CD4-positive, CD25-positive, alpha-beta regulatory T cell (primary cell): ENCODE measurements at regions not wholly inside any gene's neighbourhood (a gene's known extent, or its start where the extent isn't known, plus 50 kb on each side); places are given as distances from the start of the nearest gene placed in this dataset.
A peak's percentile ranks its signal among the peaks of the same experiment; 100 is the strongest.

Source experiments
- ATAC-seq, 2 donors: fragments of 150-1000 bp; cut with Tn5 transposase; one replicate each; pipeline ENCODE4 v1.10.0; 2021; ENCODE audit warnings: low read depth in 2 of 2, moderate number of reproducible peaks in 2 of 2, moderate library complexity in 1 of 2
- DNase-seq, 3 donors: peaks; one replicate each; pipeline versions ENCODE4 v3.0.0 to v3.0.0-alpha.2; 2012 to 2022; ENCODE audit warnings: mixed read lengths in 1 of 3
- H3K27ac ChIP-seq: one replicate; pipeline ENCODE4 v1.7.0; 2013; ENCODE audit warnings: mild to moderate bottlenecking, low read length; ENCODE audit not compliant: insufficient read depth, poor library complexity, severe bottlenecking
- H3K27me3 ChIP-seq: one replicate; pipeline ENCODE4 v1.7.0; 2013; ENCODE audit warnings: low read length; ENCODE audit not compliant: control insufficient read depth, insufficient read depth
- H3K36me3 ChIP-seq: one replicate; pipeline ENCODE4 v1.7.0; 2013; ENCODE audit warnings: mild to moderate bottlenecking, low read length, moderate library complexity; ENCODE audit not compliant: control insufficient read depth, insufficient read depth
- H3K4me1 ChIP-seq: 2 replicates; pipeline ENCODE4 v1.7.0; 2013; ENCODE audit warnings: mild to moderate bottlenecking, low read length; ENCODE audit not compliant: insufficient read depth, control insufficient read depth, poor library complexity, severe bottlenecking
- H3K4me3 ChIP-seq: one replicate; pipeline ENCODE4 v1.7.0; 2013; ENCODE audit warnings: low read depth, mild to moderate bottlenecking, low read length, moderate library complexity
- H3K9me3 ChIP-seq, 2 experiments: 1 replicate in 1 of 2; 2 replicates in 1 of 2; pipeline ENCODE4 v1.7.0; 2013; ENCODE audit warnings: low read length in 2 of 2, mild to moderate bottlenecking in 1 of 2, moderate library complexity in 1 of 2; ENCODE audit not compliant: control insufficient read depth in 2 of 2
- H3K27ac Mint-ChIP-seq, 3 donors: one replicate each; pipeline ENCODE4 v1.8.0; 2020 to 2022; ENCODE audit warnings: mild to moderate bottlenecking in 3 of 3, mixed read lengths in 3 of 3, moderate library complexity in 2 of 3
- H3K27me3 Mint-ChIP-seq: one replicate; pipeline ENCODE4 v1.8.0; 2022; ENCODE audit warnings: mild to moderate bottlenecking, mixed read lengths
- H3K36me3 Mint-ChIP-seq: one replicate; pipeline ENCODE4 v1.8.0; 2020; ENCODE audit warnings: mixed read lengths
- H3K4me1 Mint-ChIP-seq, 4 donors: one replicate each; pipeline ENCODE4 v1.8.0; 2020 to 2022; ENCODE audit warnings: mixed read lengths in 4 of 4, mild to moderate bottlenecking in 1 of 4
- H3K4me3 Mint-ChIP-seq, 4 donors: one replicate each; pipeline ENCODE4 v1.8.0; 2020 to 2022; ENCODE audit warnings: mild to moderate bottlenecking in 4 of 4, mixed read lengths in 4 of 4, moderate library complexity in 3 of 4
- H3K9me3 Mint-ChIP-seq, 7 donors: one replicate each; pipeline ENCODE4 v1.8.0; 2020 to 2022; ENCODE audit warnings: mixed read lengths in 7 of 7, mild to moderate bottlenecking in 3 of 7, moderate library complexity in 2 of 7

DNA sequence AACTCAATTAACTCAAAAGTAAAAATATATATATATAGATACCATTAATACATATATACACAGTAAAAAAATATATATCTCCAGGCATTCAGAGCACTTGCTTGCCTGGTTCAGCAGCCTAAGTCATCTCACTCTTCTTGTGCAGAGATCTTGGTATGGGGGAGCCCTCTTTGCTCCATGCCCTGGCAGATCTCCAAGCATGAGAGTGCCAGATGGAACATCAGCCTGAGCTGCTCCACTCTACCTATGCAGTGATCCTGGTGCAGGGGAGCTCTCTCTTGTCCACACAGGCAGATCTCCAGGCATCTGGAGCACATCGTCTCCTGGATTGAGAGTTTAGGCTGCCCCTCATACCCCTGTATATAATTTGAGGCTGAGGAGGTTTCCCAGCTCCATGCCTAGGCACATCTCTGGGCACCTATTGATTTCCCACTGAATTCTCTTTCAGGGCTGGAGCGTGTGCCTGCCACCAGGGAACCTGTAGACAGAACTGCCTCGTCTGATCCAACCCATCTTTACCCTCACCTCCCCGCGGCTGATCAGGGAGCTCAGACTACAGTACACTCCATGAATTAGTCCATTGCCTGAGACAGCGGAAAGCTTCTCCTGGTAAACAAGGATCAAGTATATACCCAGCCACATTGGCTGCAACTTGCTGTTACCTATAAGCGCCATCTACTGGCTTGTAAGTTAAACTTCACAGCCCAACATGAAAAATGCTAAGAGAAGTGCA lies 342.4 kb upstream of the GRIA1 start:
- Histone ChIP-seq H3K36me3 (no peaks in the 10 kb centered on the region), H3K9me3 (peaks cover 3 to 4% of the 10 kb centered on the region in 2 experiments), H3K4me3 (no peak overlapping the region), H3K27ac (no peak overlapping the region), H3K27me3 (no peaks in the 10 kb centered on the region), H3K4me1 (no peaks in the 10 kb centered on the region)
- H3K9me3 Mint-ChIP-seq: peaks cover 0 to 22% (median 9%) of the 10 kb centered on the region in 7 donors
- no peaks in the 10 kb centered on the region for H3K4me1 Mint-ChIP-seq
- H3K27ac Mint-ChIP-seq: no peak overlapping the region
- no peak overlapping the region for H3K4me3 Mint-ChIP-seq
- ATAC-seq (no peak), DNase-seq (peak in 1 of 3 donors; percentile 2)
- no peaks in the 10 kb centered on the region for H3K36me3 Mint-ChIP-seq
- no peaks in the 10 kb centered on the region for H3K27me3 Mint-ChIP-seq

DNA sequence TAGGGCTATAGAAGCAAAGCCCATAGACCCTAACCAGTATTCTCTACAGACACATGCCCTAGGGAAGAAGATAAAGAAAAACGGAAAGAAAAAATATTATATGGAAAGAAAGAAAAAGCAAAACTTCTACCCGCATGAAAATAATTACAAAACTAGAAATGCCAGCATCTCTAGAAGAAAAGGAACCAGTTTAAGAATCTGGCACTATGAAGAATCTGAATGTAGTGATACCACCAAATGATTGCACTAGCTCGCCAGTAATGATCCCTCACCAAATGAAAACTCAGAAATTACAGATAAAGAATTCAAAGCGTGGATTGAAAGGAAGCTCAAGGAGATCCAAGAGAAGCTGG lies 341.9 kb upstream of the GRIA1 start:
- H3K4me3 Mint-ChIP-seq: no peak overlapping the region
- H3K36me3 Mint-ChIP-seq: no peaks in the 10 kb centered on the region
- no peak for ATAC-seq

GRCh38 chr5:153151558-153151957 lies 338.9 kb upstream of the GRIA1 start:
- Histone ChIP-seq H3K36me3 (no peaks in the 10 kb centered on the region), H3K9me3 (no peaks in the 10 kb centered on the region), H3K27ac (no peak overlapping the region), H3K27me3 (no peaks in the 10 kb centered on the region), H3K4me3 (no peak overlapping the region), H3K4me1 (no peaks in the 10 kb centered on the region)
- Mint-ChIP-seq H3K4me3 (no peak overlapping the region), H3K27ac (no peak overlapping the region), H3K36me3 (no peaks in the 10 kb centered on the region), H3K9me3 (peaks cover 0 to 23% (median 8%) of the 10 kb centered on the region in 7 donors), H3K4me1 (no peaks in the 10 kb centered on the region), H3K27me3 (no peaks in the 10 kb centered on the region)
- ATAC-seq (no peak), DNase-seq (no peak)

More for the DNA sequence above, 341.9 kb upstream of the GRIA1 start:
- Histone ChIP-seq H3K36me3 (no peaks in the 10 kb centered on the region), H3K9me3 (peaks cover 0 to 3% of the 10 kb centered on the region in 2 experiments), H3K4me1 (no peaks in the 10 kb centered on the region), H3K27me3 (no peaks in the 10 kb centered on the region), H3K4me3 (no peak overlapping the region), H3K27ac (no peak overlapping the region)
- H3K4me1 Mint-ChIP-seq: no peaks in the 10 kb centered on the region
- H3K27ac Mint-ChIP-seq: no peak overlapping the region
- no peak for DNase-seq
- peaks cover 0 to 27% (median 8%) of the 10 kb centered on the region in 7 donors for H3K9me3 Mint-ChIP-seq
- H3K27me3 Mint-ChIP-seq: no peaks in the 10 kb centered on the region

- Mint-ChIP-seq H3K9me3 (peaks cover 0 to 14% (median 8%) of the 10 kb centered on the region in 7 donors), H3K36me3 (no peaks in the 10 kb centered on the region), H3K4me3 (no peak overlapping the region), H3K4me1 (no peaks in the 10 kb centered on the region), H3K27ac (no peak overlapping the region), H3K27me3 (no peaks in the 10 kb centered on the region)
- ATAC-seq (no peak), DNase-seq (no peak)
- H3K4me1 ChIP-seq: no peaks in the 10 kb centered on the region
- H3K27me3 ChIP-seq: no peaks in the 10 kb centered on the region
- no peak overlapping the region for H3K4me3 ChIP-seq
- no peaks in the 10 kb centered on the region for H3K9me3 ChIP-seq
- H3K36me3 ChIP-seq: no peaks in the 10 kb centered on the region
- H3K27ac ChIP-seq: no peak overlapping the region
These were observed 337.4 kb upstream of the GRIA1 start for GRCh38 chr5:153153086-153153485.

DNA sequence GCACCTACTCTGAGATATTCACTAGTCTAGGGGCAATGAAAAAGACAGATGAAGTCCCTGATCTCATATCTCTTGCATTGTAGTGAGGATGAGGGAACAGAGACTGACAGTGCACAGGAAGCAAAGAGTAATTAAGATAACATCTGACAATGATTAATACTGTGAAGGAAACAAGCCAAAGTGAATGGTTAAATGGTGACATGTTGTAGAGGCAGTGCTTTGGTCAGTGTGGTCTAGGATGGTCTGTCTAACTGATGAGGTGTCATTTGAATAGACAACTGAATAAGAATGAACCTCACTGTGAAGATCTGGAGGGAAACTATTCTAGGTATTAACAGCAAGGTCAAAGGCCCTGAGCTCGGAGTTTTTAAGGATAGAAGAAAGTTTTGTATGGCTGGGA lies 333.3 kb upstream of the GRIA1 start:
- ATAC-seq (no peak), DNase-seq (no peak)
- Histone ChIP-seq H3K36me3 (no peaks in the 10 kb centered on the region), H3K27ac (no peak overlapping the region), H3K9me3 (no peaks in the 10 kb centered on the region), H3K4me3 (no peak overlapping the region), H3K4me1 (no peaks in the 10 kb centered on the region), H3K27me3 (no peaks in the 10 kb centered on the region)
- Mint-ChIP-seq H3K27me3 (no peaks in the 10 kb centered on the region), H3K27ac (no peak overlapping the region), H3K4me3 (no peak overlapping the region), H3K4me1 (no peaks in the 10 kb centered on the region), H3K36me3 (no peaks in the 10 kb centered on the region), H3K9me3 (peaks cover 0 to 12% (median 2%) of the 10 kb centered on the region in 7 donors)

DNA sequence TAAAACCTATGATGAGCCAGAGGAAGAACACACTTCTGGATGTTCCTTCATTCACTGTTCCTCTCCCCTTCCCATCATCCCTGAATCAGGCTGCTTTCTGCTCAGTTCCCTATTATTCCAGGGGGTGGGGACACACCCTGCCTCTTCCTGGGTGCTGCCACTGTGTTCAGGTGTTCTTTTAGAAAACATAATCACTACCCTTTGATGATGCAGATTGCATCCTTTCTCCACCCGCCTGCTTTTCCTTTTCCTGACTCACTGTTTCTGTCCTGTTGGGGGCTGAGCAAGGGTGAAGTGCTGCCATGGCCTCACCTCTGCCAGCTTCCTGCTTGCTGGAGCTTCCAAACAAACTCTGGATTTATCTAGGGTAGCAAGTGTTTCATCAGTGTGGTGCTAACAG lies 331.9 kb upstream of the GRIA1 start:
- no peak for ATAC-seq
- Mint-ChIP-seq H3K9me3 (peaks cover 0 to 9% (median 2%) of the 10 kb centered on the region in 7 donors), H3K4me1 (no peaks in the 10 kb centered on the region), H3K27ac (no peak overlapping the region), H3K4me3 (no peak overlapping the region), H3K27me3 (no peaks in the 10 kb centered on the region), H3K36me3 (no peaks in the 10 kb centered on the region)
- H3K4me1 ChIP-seq: no peaks in the 10 kb centered on the region
- H3K36me3 ChIP-seq: no peaks in the 10 kb centered on the region
- H3K9me3 ChIP-seq: no peaks in the 10 kb centered on the region
- no peak overlapping the region for H3K4me3 ChIP-seq
- no peaks in the 10 kb centered on the region for H3K27me3 ChIP-seq
- no peak for DNase-seq
- no peak overlapping the region for H3K27ac ChIP-seq

DNA sequence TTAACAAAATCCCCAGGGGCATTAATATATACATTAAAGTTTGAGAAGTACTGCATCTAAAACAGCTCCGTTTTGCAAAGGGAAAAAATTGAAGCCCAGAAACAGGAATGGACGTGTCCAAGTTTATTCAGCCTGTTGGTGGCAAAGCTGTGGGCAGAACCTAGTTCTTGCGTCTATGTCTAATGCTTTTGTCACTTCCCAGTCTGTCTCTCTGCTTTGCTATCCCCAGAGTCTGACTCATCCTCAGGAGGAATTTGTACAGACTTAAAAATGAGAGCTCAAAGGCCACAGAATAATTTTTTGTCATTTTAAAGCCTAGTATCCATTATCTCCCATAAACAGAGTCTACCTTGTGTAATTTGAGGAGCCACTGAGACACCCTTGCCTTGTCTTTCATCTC lies 330.9 kb upstream of the GRIA1 start:
- H3K27ac Mint-ChIP-seq: no peak overlapping the region
- peaks cover 0 to 8% (median 4%) of the 10 kb centered on the region in 7 donors for H3K9me3 Mint-ChIP-seq
- H3K4me1 Mint-ChIP-seq: no peaks in the 10 kb centered on the region
- Histone ChIP-seq H3K4me3 (no peak overlapping the region), H3K9me3 (no peaks in the 10 kb centered on the region), H3K4me1 (no peaks in the 10 kb centered on the region), H3K36me3 (no peaks in the 10 kb centered on the region), H3K27ac (no peak overlapping the region), H3K27me3 (no peaks in the 10 kb centered on the region)
- H3K36me3 Mint-ChIP-seq: no peaks in the 10 kb centered on the region
- DNase-seq (no peak), ATAC-seq (no peak)
- no peaks in the 10 kb centered on the region for H3K27me3 Mint-ChIP-seq
- no peak overlapping the region for H3K4me3 Mint-ChIP-seq

DNA sequence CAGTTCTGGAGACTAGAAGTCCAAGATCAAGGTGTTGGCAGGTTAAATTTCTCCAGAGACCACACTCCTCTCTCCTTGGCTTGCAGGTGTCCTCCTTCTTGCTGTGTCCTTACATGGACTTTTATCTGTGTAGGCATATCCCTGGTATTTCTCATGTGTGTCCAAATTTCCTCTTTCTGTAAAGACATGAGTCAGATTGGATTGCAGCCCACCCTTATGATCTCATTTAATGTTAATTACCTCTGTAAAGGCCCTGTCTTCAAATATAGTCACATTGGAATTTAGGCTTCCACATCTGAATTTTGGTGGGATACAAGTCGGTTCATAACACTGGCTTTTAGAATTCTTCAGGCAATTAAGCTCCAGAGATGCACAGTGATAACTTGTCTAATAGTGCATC lies 322.2 kb upstream of the GRIA1 start:
- peaks cover 0 to 13% (median 6%) of the 10 kb centered on the region in 7 donors for H3K9me3 Mint-ChIP-seq
- Histone ChIP-seq H3K36me3 (no peaks in the 10 kb centered on the region), H3K4me1 (no peaks in the 10 kb centered on the region), H3K27ac (no peak overlapping the region), H3K27me3 (no peaks in the 10 kb centered on the region), H3K9me3 (no peaks in the 10 kb centered on the region), H3K4me3 (no peak overlapping the region)
- H3K36me3 Mint-ChIP-seq: no peaks in the 10 kb centered on the region
- no peak overlapping the region for H3K27ac Mint-ChIP-seq
- no peaks in the 10 kb centered on the region for H3K27me3 Mint-ChIP-seq
- no peak overlapping the region for H3K4me3 Mint-ChIP-seq
- DNase-seq: no peak
- no peaks in the 10 kb centered on the region for H3K4me1 Mint-ChIP-seq
- no peak for ATAC-seq
